ENCODE measurements at regions not wholly inside any gene's neighbourhood (a gene's known extent, or its start where the extent isn't known, plus 50 kb on each side); places are given as distances from the start of the nearest gene placed in this dataset.

GRCh38 chr22:26845021-26845743 is 187.8 kb downstream of the MIAT start:
- TF ChIP-seq JUND (IDR thresholded peaks at IDR 0.05; ENCODE audit: low read depth): no peak
- DNase-seq (ENCODE audit: low read depth in 1 of 2, low spot score in 1 of 2): peak in 1 of 2 experiments; percentile 5
- in situ Hi-C loops (cut with HindIII; ENCODE audit: low pct_unique_long_range_greater_than_20kb, low sequenced_read_pairs): no loop called here

DNA sequence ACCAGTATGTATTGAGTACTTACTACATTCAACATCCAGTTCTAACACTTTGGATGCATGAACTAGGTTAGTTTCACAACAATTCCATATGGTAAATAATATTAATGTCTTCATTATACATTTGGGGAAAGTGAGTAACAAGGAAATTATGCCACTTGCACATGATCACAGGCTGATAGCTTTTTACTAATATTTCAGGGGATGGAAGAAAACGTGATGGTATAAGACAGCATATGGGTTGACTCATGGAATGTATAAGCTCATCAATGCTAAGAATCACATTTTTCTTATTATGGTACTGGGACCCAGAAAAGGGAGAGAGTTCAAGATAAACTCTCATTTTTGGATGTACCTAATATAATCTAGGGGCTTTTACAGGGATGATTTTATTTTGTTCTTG is 188.7 kb downstream of the MIAT start:
- in situ Hi-C loops (cut with HindIII; ENCODE audit: low pct_unique_long_range_greater_than_20kb, low sequenced_read_pairs): no loop called here
- DNase-seq (ENCODE audit: low read depth in 1 of 2, low spot score in 1 of 2): no peak
- TF ChIP-seq JUND (IDR thresholded peaks at IDR 0.05; ENCODE audit: low read depth): no peak

GRCh38 chr22:26846645-26847044 is 189.3 kb downstream of the MIAT start:
- in situ Hi-C loops (cut with HindIII; ENCODE audit: low pct_unique_long_range_greater_than_20kb, low sequenced_read_pairs): no loop called here
- no peak for DNase-seq (ENCODE audit: low read depth in 1 of 2, low spot score in 1 of 2)
- no peak for TF ChIP-seq JUND (IDR thresholded peaks at IDR 0.05; ENCODE audit: low read depth)

DNA sequence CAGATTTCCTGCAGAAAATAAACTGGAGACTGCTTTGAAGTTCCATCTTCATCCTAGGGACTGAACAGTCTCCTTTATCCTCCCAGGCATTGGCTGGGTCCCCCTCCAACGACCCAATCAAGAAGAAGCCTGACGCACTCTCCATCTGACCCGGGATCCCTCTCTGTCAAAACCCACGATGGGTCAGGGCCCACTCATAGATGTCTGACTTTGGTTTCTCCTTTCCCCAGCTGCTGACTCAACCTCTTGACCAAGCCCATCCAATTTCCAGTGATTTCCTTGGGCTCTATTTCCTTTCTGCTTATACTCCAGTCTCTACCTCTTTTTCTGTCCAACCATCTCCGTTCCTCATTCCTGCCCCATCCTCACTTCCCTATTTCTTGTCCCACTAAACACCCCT is 189.7 kb downstream of the MIAT start:
- TF ChIP-seq JUND (IDR thresholded peaks at IDR 0.05; ENCODE audit: low read depth): no peak
- in situ Hi-C loops (cut with HindIII; ENCODE audit: low pct_unique_long_range_greater_than_20kb, low sequenced_read_pairs): no loop called here
- DNase-seq (ENCODE audit: low read depth in 1 of 2, low spot score in 1 of 2): no peak

- TF ChIP-seq JUND (IDR thresholded peaks at IDR 0.05; ENCODE audit: low read depth): no peak
- in situ Hi-C loops (cut with HindIII; ENCODE audit: low pct_unique_long_range_greater_than_20kb, low sequenced_read_pairs): no loop called here
- DNase-seq (ENCODE audit: low read depth in 1 of 2, low spot score in 1 of 2): no peak
These were observed 190.4 kb downstream of the MIAT start for GRCh38 chr22:26847816-26848215.

DNA sequence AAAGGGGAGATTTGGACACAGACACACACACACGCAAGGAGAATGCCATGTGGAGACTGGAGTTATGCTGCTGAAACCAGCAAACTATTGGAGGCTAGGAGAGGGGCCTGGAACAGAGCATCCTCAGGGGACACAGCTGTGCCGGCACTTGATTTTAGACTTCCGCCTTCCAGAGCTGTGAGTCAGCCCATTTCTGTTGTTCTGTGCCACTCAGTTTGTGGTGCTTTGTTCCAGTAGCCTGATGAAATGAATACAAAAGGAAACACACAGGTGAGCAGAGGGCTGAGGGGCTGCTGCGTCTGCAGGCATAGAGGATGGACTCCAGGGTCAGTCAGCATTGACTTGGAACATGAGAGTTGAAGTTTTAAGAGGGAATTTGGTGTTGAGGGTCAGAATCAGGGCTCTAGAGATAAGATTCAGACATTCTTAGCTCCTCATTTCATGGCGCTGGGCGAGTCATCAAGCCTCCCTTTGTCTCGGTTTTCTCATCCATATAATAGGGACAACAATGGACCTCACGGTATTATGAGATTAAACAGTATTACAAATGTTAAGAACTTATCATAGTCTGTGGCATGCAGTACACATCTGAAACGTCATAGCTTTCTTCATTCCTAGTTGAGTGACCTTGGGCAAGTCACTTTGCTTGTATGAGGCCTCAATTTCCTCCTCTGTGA is 191.0 kb downstream of the MIAT start:
- no peak for TF ChIP-seq JUND (IDR thresholded peaks at IDR 0.05; ENCODE audit: low read depth)
- in situ Hi-C loops (cut with HindIII; ENCODE audit: low pct_unique_long_range_greater_than_20kb, low sequenced_read_pairs): no loop called here
- no peak for DNase-seq (ENCODE audit: low read depth in 1 of 2, low spot score in 1 of 2)

- DNase-seq (ENCODE audit: low read depth in 1 of 2, low spot score in 1 of 2): no peak
- in situ Hi-C loops (cut with HindIII; ENCODE audit: low pct_unique_long_range_greater_than_20kb, low sequenced_read_pairs): no loop called here
- TF ChIP-seq JUND (IDR thresholded peaks at IDR 0.05; ENCODE audit: low read depth): no peak
These were observed 192.2 kb downstream of the MIAT start for GRCh38 chr22:26849575-26849974.

DNA sequence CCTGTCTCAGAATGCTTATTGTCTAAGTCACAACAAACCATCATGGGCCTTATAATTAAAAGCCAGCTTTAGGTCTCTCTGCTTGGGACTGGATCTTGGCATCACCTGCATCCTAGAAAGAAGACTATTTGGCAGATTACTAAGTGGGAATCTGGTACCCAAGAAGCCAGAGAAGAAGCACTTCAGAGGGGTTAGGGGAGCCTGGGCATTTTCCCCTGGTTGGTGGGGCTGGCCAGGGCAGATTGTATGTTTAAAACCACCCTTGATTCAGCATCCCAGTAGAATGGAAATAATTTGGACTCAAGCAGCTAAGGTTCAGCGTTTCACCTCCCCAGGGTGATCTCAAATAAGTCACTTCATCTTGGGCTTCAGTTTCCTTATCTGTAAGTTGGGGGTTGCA is 193.7 kb downstream of the MIAT start:
- TF ChIP-seq JUND (IDR thresholded peaks at IDR 0.05; ENCODE audit: low read depth): no peak
- in situ Hi-C loops (cut with HindIII; ENCODE audit: low pct_unique_long_range_greater_than_20kb, low sequenced_read_pairs): no loop called here
- DNase-seq (ENCODE audit: low read depth in 1 of 2, low spot score in 1 of 2): no peak

- no peak for TF ChIP-seq JUND (IDR thresholded peaks at IDR 0.05; ENCODE audit: low read depth)
- in situ Hi-C loops (cut with HindIII; ENCODE audit: low pct_unique_long_range_greater_than_20kb, low sequenced_read_pairs): no loop called here
- peak in 1 of 2 experiments; percentile 42 for DNase-seq (ENCODE audit: low read depth in 1 of 2, low spot score in 1 of 2)
These were observed 194.8 kb downstream of the MIAT start for GRCh38 chr22:26852176-26852575.

DNA sequence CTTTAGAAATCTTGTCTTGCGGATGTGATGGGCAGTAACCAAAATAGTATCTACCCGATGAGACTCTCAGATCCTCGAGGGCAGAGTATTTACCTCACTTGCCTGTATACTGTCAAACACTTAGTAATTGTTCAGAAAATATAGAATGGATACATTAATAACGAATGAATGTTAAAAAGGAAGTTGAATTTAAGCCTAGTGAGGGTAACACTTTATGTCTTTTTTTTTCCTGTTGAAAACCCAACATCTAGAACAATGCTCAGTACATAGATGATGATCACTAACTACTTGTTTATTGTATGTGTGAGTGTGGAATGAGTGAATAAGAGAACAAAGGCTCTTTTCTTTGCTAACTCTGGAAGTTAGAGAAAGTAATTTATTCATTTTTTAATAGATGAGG is 195.7 kb downstream of the MIAT start:
- in situ Hi-C loops (cut with HindIII; ENCODE audit: low pct_unique_long_range_greater_than_20kb, low sequenced_read_pairs): no loop called here
- DNase-seq (ENCODE audit: low read depth in 1 of 2, low spot score in 1 of 2): no peak
- TF ChIP-seq JUND (IDR thresholded peaks at IDR 0.05; ENCODE audit: low read depth): no peak

DNA sequence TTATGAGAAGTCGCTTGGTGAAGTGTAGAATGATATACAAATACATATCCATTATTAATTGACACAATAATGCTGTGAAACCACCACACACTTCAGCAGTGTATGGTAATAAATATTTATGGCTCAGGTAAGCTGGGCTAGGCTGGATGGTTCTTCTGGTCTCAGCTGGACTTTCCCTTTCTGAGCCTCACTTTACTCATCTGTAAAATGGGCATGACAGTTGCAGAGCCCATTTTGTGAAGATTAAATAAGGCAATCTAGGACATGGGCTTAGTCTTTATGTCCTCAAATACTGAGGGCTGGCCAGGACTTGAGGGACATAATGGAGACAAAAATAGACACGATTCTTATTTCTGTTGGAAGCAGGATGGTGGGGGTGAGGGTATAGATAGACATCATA is 196.1 kb downstream of the MIAT start:
- in situ Hi-C loops (cut with HindIII; ENCODE audit: low pct_unique_long_range_greater_than_20kb, low sequenced_read_pairs): no loop called here
- no peak for TF ChIP-seq JUND (IDR thresholded peaks at IDR 0.05; ENCODE audit: low read depth)
- DNase-seq (ENCODE audit: low read depth in 1 of 2, low spot score in 1 of 2): no peak

DNA sequence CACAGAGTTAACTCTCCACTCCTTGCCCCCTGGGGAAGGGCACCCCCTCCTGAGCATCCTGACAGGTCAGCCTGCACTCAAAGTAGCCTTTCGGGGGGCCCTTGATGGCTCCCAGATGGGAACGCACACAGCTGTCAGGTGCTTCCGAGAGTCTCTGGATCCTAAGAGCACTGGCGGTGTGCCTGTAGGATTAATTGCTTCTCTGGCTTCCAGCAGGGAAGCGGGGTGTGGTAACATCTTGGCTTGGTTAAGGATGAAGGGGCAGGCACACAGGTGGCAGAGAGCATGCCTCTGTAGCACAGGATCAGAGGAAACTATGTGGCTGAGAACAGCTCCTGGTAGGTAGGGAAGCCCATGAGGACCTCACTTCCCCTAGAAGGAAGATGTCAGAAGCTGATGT is 199.8 kb downstream of the MIAT start:
- no peak for TF ChIP-seq JUND (IDR thresholded peaks at IDR 0.05; ENCODE audit: low read depth)
- DNase-seq (ENCODE audit: low read depth in 1 of 2, low spot score in 1 of 2): no peak
- in situ Hi-C loops (cut with HindIII; ENCODE audit: low pct_unique_long_range_greater_than_20kb, low sequenced_read_pairs): no loop called here

DNA sequence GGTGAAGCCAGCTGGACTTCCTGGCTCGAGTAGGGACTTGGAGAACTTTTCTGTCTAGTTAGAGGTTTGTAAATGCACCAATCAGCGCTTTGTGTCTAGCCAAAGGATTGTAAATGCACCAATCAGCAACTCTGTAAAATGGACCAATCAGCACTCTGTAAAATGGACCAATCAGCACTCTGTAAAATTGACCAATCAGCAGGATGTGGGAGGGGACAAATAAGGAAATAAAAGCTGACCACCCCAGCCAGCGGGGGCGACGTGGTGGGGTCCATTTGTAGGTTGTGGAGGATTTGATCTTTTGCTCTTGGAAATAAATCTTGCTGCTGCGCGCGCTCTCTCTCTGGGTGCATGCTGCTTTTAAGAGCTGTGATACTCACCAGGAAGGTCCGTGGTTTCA is 202.9 kb downstream of the MIAT start:
- no peak for TF ChIP-seq JUND (IDR thresholded peaks at IDR 0.05; ENCODE audit: low read depth)
- in situ Hi-C loops (cut with HindIII; ENCODE audit: low pct_unique_long_range_greater_than_20kb, low sequenced_read_pairs): no loop called here
- no peak for DNase-seq (ENCODE audit: low read depth in 1 of 2, low spot score in 1 of 2)

- in situ Hi-C loops (cut with HindIII; ENCODE audit: low pct_unique_long_range_greater_than_20kb, low sequenced_read_pairs): no loop called here
- no peak for DNase-seq (ENCODE audit: low read depth in 1 of 2, low spot score in 1 of 2)
- no peak for TF ChIP-seq JUND (IDR thresholded peaks at IDR 0.05; ENCODE audit: low read depth)
These were observed 207.6 kb downstream of the MIAT start for GRCh38 chr22:26865021-26865420.
